ENCODE measurements at regions not wholly inside any gene's neighbourhood (a gene's known extent, or its start where the extent isn't known, plus 50 kb on each side); places are given as distances from the start of the nearest gene placed in this dataset.

DNA sequence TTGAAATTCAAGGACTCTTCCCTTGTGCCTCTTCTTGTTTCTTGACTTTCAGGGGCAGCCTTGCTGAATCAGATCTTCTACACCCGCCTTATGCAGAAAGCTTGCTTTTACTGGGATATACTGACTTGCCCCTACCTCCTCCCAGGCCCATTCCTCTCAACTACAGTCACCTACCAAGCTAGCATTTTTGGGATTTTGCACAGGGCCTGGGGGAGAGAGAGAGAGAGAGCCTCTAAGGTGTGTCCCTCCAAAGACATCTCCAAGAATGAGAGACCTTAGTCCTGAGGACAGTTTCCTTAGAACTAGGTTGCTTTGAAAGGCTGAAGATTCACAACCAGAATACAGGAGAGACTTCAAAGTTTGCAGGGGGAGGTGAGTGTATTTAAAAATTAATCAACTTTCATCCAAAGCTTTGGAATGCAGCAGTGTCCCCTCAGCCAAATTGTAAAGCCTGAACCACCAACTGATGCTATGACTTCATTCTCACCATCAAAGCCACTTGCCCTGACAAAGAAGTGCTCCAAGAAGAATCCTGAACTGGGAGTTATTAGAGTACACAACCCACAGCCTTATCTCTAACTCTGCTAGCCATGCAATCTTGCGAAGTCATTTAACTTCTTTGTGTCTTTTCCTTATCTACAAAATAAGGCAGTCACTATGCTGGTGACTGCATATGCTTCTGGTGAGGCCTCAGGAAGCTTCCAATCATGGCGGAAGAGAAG lies 96.1 kb upstream of the EGLN3 start:
- Histone ChIP-seq H3K36me3 (ENCODE audit: control insufficient read depth, insufficient read depth, low read length) (no peaks in the 10 kb centered on the region), H3K4me3 (ENCODE audit: extremely low read depth, insufficient read depth, low read length, poor library complexity, severe bottlenecking) (no peak overlapping the region), H3K4me1 (ENCODE audit: control insufficient read depth, insufficient read depth, low read length, poor library complexity, severe bottlenecking) (peaks cover 13% of the 10 kb centered on the region), H3K27ac (ENCODE audit: low read depth, low read length, severe bottlenecking) (no peak overlapping the region), H3K9me3 (ENCODE audit: control insufficient read depth, low read length) (no peaks in the 10 kb centered on the region)
- 100% methylated on average over 1 to 2 of the region's 3 CpGs for whole genome bisulfite sequencing, 2 experiments (ENCODE audit: insufficient coverage in 2 of 2)

DNA sequence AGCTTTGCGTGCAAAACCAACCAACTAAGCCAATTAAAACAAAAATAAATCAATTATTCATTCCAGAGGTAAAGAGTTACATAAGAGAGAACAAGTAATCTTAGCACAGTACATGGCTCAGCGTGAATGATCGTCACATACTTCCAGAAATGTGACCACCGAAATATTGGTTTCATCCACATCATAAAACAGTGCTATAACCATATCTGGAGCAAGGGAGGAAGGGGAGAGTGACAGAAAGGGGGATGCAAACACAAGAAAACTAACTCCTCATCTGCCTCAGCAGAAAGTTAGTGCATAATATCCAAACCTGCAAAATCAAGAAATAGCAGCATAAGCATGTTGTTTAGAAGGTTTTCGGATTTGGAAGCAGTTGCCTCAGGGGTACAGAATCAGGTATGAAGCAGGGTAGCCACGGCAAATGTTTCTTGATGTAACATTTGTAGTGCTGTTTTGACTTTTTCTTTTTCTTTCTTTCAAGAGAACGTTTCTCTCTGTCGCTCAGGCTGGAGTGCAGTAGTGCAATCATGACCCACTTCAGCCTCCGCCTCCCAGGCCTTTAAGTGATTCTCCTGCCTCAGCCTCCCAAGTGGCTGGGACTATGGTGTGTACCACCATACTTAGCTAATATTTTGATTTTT lies 93.9 kb upstream of the EGLN3 start:
- H3K4me3 ChIP-seq (ENCODE audit: extremely low read depth, insufficient read depth, low read length, poor library complexity, severe bottlenecking): no peak overlapping the region
- peaks cover 10% of the 10 kb centered on the region for H3K4me1 ChIP-seq (ENCODE audit: control insufficient read depth, insufficient read depth, low read length, poor library complexity, severe bottlenecking)
- no peaks in the 10 kb centered on the region for H3K9me3 ChIP-seq (ENCODE audit: control insufficient read depth, low read length)
- H3K36me3 ChIP-seq (ENCODE audit: control insufficient read depth, insufficient read depth, low read length): no peaks in the 10 kb centered on the region
- H3K27ac ChIP-seq (ENCODE audit: low read depth, low read length, severe bottlenecking): no peak overlapping the region
- WGBS, 2 experiments (ENCODE audit: insufficient coverage in 2 of 2): 86 to 90% methylated on average over 5 to 7 of the region's 9 CpGs

DNA sequence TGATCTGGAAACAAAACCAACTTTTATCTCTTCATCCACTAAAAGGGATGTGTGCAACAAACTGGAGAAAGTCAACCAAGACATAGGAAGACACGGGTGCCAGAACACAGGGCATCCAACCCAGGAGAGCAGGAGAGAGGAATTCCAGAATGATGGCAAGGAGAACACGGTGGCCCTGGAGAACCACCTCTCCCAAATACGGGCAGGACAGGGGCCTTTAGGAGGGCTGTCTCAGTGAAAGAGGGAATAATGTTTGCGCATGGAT lies 93.4 kb upstream of the EGLN3 start:
- Histone ChIP-seq H3K36me3 (ENCODE audit: control insufficient read depth, insufficient read depth, low read length) (no peaks in the 10 kb centered on the region), H3K9me3 (ENCODE audit: control insufficient read depth, low read length) (no peaks in the 10 kb centered on the region), H3K4me3 (ENCODE audit: extremely low read depth, insufficient read depth, low read length, poor library complexity, severe bottlenecking) (no peak overlapping the region), H3K27ac (ENCODE audit: low read depth, low read length, severe bottlenecking) (no peak overlapping the region), H3K4me1 (ENCODE audit: control insufficient read depth, insufficient read depth, low read length, poor library complexity, severe bottlenecking) (peaks cover 10% of the 10 kb centered on the region)
- WGBS, 2 experiments (ENCODE audit: insufficient coverage in 2 of 2): 96 to 97% methylated on average over 3 to 4 of the region's 4 CpGs

DNA sequence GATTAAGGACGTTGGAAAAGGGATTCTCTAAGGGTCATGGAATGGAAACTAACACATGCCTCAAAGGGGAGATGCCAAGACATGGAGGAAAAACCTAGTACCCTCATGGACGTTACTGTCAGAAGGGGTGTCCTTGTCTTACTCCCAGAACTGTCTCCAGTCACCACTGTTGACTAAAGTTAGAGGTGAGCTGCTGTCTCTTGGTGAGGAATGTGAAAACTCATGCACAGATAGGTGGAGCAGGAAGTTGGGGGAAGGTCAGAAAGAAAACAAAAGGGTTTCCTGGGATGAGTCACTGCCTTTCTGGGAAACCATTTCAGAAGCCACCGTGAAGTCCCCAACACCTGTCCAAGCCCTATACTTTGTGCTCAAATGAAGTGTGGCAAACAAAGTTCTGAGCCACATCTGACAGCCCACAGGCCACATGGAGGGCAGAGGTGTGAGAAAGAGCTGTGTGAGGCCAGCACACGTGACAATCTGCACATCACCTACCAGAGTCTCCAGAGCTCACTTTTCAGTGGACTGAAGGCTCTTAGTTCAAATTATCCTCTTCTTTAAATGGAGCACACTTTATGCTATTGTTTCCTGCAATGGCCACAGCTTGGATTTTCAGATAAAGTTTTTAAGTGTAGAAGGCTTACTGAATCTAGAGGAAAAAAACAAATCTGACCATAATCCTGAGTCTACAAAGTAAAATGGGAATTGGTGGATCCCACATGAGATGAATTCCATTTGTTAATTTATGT lies 92.9 kb upstream of the EGLN3 start:
- WGBS, 2 experiments (ENCODE audit: insufficient coverage in 2 of 2): 67 to 75% methylated on average over 1 to 2 of the region's 4 CpGs
- H3K4me1 ChIP-seq (ENCODE audit: control insufficient read depth, insufficient read depth, low read length, poor library complexity, severe bottlenecking): peaks cover 10% of the 10 kb centered on the region
- H3K27ac ChIP-seq (ENCODE audit: low read depth, low read length, severe bottlenecking): no peak overlapping the region
- H3K36me3 ChIP-seq (ENCODE audit: control insufficient read depth, insufficient read depth, low read length): no peaks in the 10 kb centered on the region
- no peak overlapping the region for H3K4me3 ChIP-seq (ENCODE audit: extremely low read depth, insufficient read depth, low read length, poor library complexity, severe bottlenecking)
- no peaks in the 10 kb centered on the region for H3K9me3 ChIP-seq (ENCODE audit: control insufficient read depth, low read length)

DNA sequence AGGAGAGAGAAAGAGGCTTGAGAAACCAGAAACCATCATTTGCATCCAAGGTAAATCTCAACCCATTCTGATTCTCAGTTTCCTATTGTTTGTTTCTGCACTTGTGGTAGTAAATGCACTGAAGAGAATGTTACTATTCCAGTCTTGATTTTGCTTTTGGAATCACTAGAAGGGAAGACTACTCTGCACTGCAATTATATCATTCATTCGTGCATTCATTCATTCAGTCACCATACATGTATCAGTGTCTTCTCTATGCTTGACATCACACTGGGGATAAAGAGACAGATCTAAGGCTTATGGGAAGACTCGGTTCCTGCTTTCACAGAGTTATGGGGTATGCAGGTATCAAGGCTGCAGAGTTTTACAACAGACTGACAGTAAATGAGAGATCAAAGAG lies 90.3 kb upstream of the EGLN3 start:
- no peaks in the 10 kb centered on the region for H3K9me3 ChIP-seq (ENCODE audit: control insufficient read depth, low read length)
- H3K27ac ChIP-seq (ENCODE audit: low read depth, low read length, severe bottlenecking): no peak overlapping the region
- no peak overlapping the region for H3K4me3 ChIP-seq (ENCODE audit: extremely low read depth, insufficient read depth, low read length, poor library complexity, severe bottlenecking)
- H3K4me1 ChIP-seq (ENCODE audit: control insufficient read depth, insufficient read depth, low read length, poor library complexity, severe bottlenecking): peaks cover 10% of the 10 kb centered on the region
- no peaks in the 10 kb centered on the region for H3K36me3 ChIP-seq (ENCODE audit: control insufficient read depth, insufficient read depth, low read length)
- 86 to 100% methylated on average over 1 to 2 of the region's 2 CpGs for WGBS, 2 experiments (ENCODE audit: insufficient coverage in 2 of 2)

DNA sequence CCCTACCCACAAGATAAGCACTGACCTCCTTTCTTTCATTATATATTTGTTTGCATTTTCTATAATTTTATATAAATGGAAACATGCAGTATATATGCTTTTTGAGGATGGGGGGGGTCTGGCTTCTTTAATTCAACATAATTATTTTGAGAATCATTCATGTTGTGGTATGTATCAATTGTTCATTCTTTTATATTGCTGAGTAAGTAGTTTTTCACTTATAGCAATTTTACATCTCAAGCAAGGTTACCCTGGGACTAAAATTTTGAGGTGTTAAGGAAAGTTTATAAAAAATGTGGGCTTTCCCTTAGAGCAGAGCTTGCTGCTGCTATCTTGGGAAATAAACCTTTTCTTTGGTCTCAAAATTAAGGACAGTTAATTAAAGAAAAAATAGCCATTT lies 89.9 kb upstream of the EGLN3 start:
- H3K36me3 ChIP-seq (ENCODE audit: control insufficient read depth, insufficient read depth, low read length): no peaks in the 10 kb centered on the region
- H3K4me3 ChIP-seq (ENCODE audit: extremely low read depth, insufficient read depth, low read length, poor library complexity, severe bottlenecking): no peak overlapping the region
- no peaks in the 10 kb centered on the region for H3K9me3 ChIP-seq (ENCODE audit: control insufficient read depth, low read length)
- no peak overlapping the region for H3K27ac ChIP-seq (ENCODE audit: low read depth, low read length, severe bottlenecking)
- H3K4me1 ChIP-seq (ENCODE audit: control insufficient read depth, insufficient read depth, low read length, poor library complexity, severe bottlenecking): peaks cover 10% of the 10 kb centered on the region

DNA sequence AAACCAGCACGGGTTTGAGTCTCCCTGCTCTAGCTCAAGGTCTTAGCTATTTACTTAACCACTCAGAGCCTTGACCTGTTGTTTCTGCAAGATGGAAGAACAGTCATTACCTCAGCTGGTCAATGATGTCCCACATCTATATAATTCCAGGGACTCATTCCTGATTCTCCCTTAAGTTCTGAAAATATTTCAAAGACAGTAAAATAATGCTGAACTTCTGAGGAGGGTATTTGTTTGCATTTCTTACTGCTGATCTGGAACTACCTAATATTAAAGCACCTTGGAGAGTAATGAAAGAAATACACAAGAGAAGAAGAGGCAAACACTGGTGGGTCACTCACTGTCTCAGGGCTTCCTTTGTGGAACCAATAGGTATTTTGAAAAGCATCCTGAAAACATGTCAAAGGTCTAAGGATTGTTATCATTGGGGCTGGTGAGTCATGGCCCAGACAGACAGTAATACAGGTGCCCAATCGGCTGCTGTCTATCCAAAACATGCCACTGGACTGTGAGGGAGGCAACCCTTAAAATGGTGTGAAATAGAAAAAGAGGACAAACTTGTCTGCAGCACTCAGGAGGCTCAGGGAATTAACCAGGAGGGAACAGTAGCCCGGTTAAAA lies 88.7 kb upstream of the EGLN3 start:
- WGBS, 2 experiments (ENCODE audit: insufficient coverage in 2 of 2): 91 to 93% methylated on average over 3 of the region's 3 CpGs
- Histone ChIP-seq H3K36me3 (ENCODE audit: control insufficient read depth, insufficient read depth, low read length) (no peaks in the 10 kb centered on the region), H3K4me1 (ENCODE audit: control insufficient read depth, insufficient read depth, low read length, poor library complexity, severe bottlenecking) (peaks cover 10% of the 10 kb centered on the region), H3K9me3 (ENCODE audit: control insufficient read depth, low read length) (no peaks in the 10 kb centered on the region), H3K27ac (ENCODE audit: low read depth, low read length, severe bottlenecking) (no peak overlapping the region), H3K4me3 (ENCODE audit: extremely low read depth, insufficient read depth, low read length, poor library complexity, severe bottlenecking) (no peak overlapping the region)

DNA sequence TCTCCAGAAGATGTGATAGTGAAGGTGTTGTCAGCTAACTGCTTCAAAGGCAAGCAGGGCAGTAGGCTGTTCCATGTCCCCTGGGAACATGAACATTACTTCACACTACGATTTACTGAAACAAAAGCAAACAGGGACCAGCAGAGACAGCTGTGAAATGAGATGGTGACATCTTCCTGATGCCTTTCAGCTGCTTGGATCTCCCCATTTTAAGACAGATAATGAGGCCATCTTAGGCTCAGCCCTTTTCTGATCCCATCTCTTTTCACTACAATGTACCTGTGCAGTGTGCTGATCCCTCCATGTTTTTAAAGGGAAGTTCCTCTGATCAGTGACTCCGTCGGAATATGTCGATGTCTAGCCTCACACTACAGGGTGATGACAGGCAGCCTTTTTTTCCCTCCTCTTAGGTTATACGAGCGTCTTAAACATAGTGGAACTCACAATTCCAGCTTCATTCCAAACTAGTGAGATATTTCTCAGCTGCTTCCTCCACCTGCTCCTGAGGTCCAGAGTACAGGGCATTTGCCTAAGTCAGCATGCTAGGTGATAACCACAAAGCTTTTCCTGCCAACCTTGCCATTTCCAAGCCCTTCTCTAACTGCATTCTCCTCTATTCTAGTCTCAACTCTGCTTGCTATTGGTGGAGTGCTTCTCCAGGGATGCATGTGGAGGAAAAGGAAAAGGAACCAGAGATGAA lies 87.6 kb upstream of the EGLN3 start:
- H3K27ac ChIP-seq (ENCODE audit: low read depth, low read length, severe bottlenecking): no peak overlapping the region
- WGBS, 2 experiments (ENCODE audit: insufficient coverage in 2 of 2): 91 to 94% methylated on average over 5 to 6 of the region's 6 CpGs

DNA sequence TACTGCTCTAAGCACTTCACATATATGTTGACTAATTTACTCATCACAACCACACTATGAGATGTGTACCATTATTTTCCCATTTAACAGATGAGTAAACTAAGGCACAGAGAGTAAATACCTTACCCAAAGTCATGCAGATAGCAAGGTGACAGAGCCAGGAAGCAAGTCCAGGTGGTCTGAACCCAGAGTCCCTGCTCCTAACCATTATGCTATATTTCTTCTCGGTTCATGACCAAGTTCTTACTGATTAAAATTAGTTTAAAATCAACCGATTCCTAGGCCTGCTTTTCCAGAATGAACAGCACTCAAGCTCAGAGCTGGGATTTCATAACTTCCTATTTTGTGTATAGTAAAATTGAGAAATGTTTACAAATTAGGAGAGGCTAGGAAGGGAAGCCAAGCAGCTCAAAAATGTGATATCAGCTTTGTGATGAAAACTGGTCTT lies 85.5 kb upstream of the EGLN3 start:
- H3K36me3 ChIP-seq (ENCODE audit: control insufficient read depth, insufficient read depth, low read length): no peaks in the 10 kb centered on the region
- 100% methylated on average over 1 of the region's 2 CpGs; no CpG with 5 or more reads in 1 of the 2 experiments for WGBS, 2 experiments (ENCODE audit: insufficient coverage in 2 of 2)
- H3K27ac ChIP-seq (ENCODE audit: low read depth, low read length, severe bottlenecking): no peak overlapping the region

More for the DNA sequence above, 87.6 kb upstream of the EGLN3 start:
- Histone ChIP-seq H3K4me3 (ENCODE audit: extremely low read depth, insufficient read depth, low read length, poor library complexity, severe bottlenecking) (no peak overlapping the region), H3K4me1 (ENCODE audit: control insufficient read depth, insufficient read depth, low read length, poor library complexity, severe bottlenecking) (peaks cover 3% of the 10 kb centered on the region), H3K9me3 (ENCODE audit: control insufficient read depth, low read length) (no peaks in the 10 kb centered on the region), H3K36me3 (ENCODE audit: control insufficient read depth, insufficient read depth, low read length) (no peaks in the 10 kb centered on the region)

DNA sequence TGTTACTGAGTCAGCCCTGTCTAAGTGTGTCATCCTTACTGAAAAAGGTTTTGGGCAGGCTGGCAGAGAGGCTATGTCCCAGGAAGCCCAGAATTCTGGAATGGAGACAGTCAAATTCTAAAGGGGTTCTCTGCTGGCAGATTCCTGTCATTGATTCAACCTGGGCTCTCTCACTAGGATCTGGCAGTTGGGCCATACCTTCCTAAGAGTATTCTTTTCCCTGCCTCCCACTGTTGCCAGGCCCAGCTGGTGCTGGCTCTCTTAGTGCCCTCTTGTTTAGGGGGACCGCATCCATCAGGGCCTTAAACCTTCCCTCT lies 85.0 kb upstream of the EGLN3 start:
- Histone ChIP-seq H3K36me3 (ENCODE audit: control insufficient read depth, insufficient read depth, low read length) (no peaks in the 10 kb centered on the region), H3K4me1 (ENCODE audit: control insufficient read depth, insufficient read depth, low read length, poor library complexity, severe bottlenecking) (no peaks in the 10 kb centered on the region), H3K4me3 (ENCODE audit: extremely low read depth, insufficient read depth, low read length, poor library complexity, severe bottlenecking) (no peak overlapping the region), H3K27ac (ENCODE audit: low read depth, low read length, severe bottlenecking) (no peak overlapping the region), H3K9me3 (ENCODE audit: control insufficient read depth, low read length) (no peaks in the 10 kb centered on the region)
- no CpG with 5 or more reads among the region's 1 CpG for WGBS, 2 experiments (ENCODE audit: insufficient coverage in 2 of 2)

More for the DNA sequence above, 85.5 kb upstream of the EGLN3 start:
- no peaks in the 10 kb centered on the region for H3K9me3 ChIP-seq (ENCODE audit: control insufficient read depth, low read length)
- H3K4me1 ChIP-seq (ENCODE audit: control insufficient read depth, insufficient read depth, low read length, poor library complexity, severe bottlenecking): no peaks in the 10 kb centered on the region
- no peak overlapping the region for H3K4me3 ChIP-seq (ENCODE audit: extremely low read depth, insufficient read depth, low read length, poor library complexity, severe bottlenecking)
